Natural killer cell (primary cell): ENCODE measurements at regions not wholly inside any gene's neighbourhood (a gene's known extent, or its start where the extent isn't known, plus 50 kb on each side); places are given as distances from the start of the nearest gene placed in this dataset.

ENCODE experiments used
- ATAC-seq, 3 donors: fragments of 150-1000 bp in 2 of 3; fragments of 200-7000 bp in 1 of 3; cut with Tn5 transposase; 1 replicate in 1 of 3; 2 replicates in 2 of 3; pipeline ENCODE4 v1.10.0; 2021; ENCODE audit warnings: mild to moderate bottlenecking in 2 of 3, moderate library complexity in 2 of 3
- DNase-seq, 2 donors: peaks; one replicate each; pipeline versions ENCODE4 v3.0.0 to v3.0.0-alpha.2; 2013 to 2021; ENCODE audit warnings: mixed read lengths in 1 of 2
- H3K27ac ChIP-seq: one replicate; pipeline ENCODE4 v1.5.1; 2013; ENCODE audit warnings: mild to moderate bottlenecking, low read length
- H3K27me3 ChIP-seq: one replicate; pipeline ENCODE4 v1.6.1; 2013; ENCODE audit warnings: low read length; ENCODE audit not compliant: control insufficient read depth, insufficient read depth
- H3K36me3 ChIP-seq: one replicate; pipeline ENCODE4 v1.6.1; 2013; ENCODE audit warnings: low read length; ENCODE audit not compliant: control insufficient read depth, insufficient read depth
- H3K4me1 ChIP-seq: one replicate; pipeline ENCODE4 v1.6.1; 2013; ENCODE audit warnings: low read length; ENCODE audit not compliant: control insufficient read depth, insufficient read depth
- H3K4me3 ChIP-seq: one replicate; pipeline ENCODE4 v1.5.1; 2013; ENCODE audit warnings: low read length
- H3K9me3 ChIP-seq: one replicate; pipeline ENCODE4 v1.6.1; 2013; ENCODE audit warnings: low read length; ENCODE audit not compliant: control insufficient read depth, insufficient read depth
- H3K27ac Mint-ChIP-seq, 2 donors: one replicate each; pipeline ENCODE4 v1.8.0; 2022; ENCODE audit warnings: mild to moderate bottlenecking in 2 of 2, mixed read lengths in 2 of 2, moderate library complexity in 1 of 2
- H3K27me3 Mint-ChIP-seq, 2 donors: one replicate each; pipeline ENCODE4 v1.8.0; 2022; ENCODE audit warnings: low read depth in 2 of 2, mixed read lengths in 2 of 2
- H3K36me3 Mint-ChIP-seq: one replicate; pipeline ENCODE4 v1.8.0; 2022; ENCODE audit warnings: mixed read lengths
- H3K4me1 Mint-ChIP-seq, 2 donors: one replicate each; pipeline ENCODE4 v1.8.0; 2022; ENCODE audit warnings: mixed read lengths in 2 of 2
- H3K4me3 Mint-ChIP-seq: one replicate; pipeline ENCODE4 v1.8.0; 2022; ENCODE audit warnings: mild to moderate bottlenecking, moderate library complexity, mixed read lengths
- H3K9me3 Mint-ChIP-seq, 2 donors: one replicate each; pipeline ENCODE4 v1.8.0; 2022; ENCODE audit warnings: mixed read lengths in 2 of 2
- WGBS: methylation state at CpG from one replicate; pipeline ENCODE4 v1.1.7; 2013; ENCODE audit warnings: missing lambda C conversion rate; ENCODE audit not compliant: insufficient coverage; 5-methylcytosine and 5-hydroxymethylcytosine counted together
- intact Hi-C: fragments of 100-400 bp; cut with micrococcal nuclease; formaldehyde crosslinking; loops from one replicate; pipeline ENCODE4 v1.14.2; 2022
- TF ChIP-seq, protein P1 (sequence below): fragments of 200-600 bp; IDR thresholded peaks from one replicate; pipeline ENCODE4 v1.8.0; 2022; ENCODE audit warnings: antibody characterized with exemption

DNA sequence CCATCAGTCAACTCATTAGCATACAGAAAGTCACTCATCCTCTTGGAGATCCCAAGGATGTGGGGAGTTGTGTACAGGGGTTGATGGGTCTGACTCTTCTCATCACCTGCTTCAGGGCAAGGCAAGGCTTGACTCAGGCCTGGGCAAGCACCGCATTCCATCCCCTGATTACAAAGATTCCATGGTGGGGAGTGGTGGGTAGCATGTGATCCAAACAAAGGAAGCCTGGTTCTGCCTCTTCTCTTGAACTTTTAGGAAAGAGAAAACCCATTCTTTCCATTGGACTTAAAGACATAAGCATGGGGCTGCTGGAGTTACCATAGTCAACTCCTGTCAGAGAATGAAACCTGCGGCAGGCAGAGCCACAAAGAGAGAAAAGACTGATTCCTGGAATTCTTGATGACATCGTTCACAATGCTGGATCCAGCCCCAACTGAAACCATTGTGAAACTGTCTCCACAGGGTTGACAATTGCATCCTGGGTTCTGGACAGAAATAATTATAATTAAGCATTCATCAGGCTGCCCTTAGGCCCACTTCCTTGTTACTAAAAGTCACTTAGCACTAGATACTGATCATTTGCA lies 235.8 kb upstream of the KCNG1 start:
- Mint-ChIP-seq H3K36me3 (no peaks in the 10 kb centered on the region), H3K9me3 (no peaks in the 10 kb centered on the region), H3K4me3 (no peak overlapping the region), H3K4me1 (peaks cover 9 to 11% of the 10 kb centered on the region in 2 donors), H3K27me3 (peaks cover 16 to 34% of the 10 kb centered on the region in 2 donors), H3K27ac (no peak overlapping the region)
- H3K9me3 ChIP-seq: no peaks in the 10 kb centered on the region
- intact Hi-C loops: no loop called here
- H3K4me1 ChIP-seq: peaks cover 5% of the 10 kb centered on the region
- DNase-seq (no peak), ATAC-seq (no peak)
- H3K36me3 ChIP-seq: no peaks in the 10 kb centered on the region
- WGBS: 88% methylated on average over 2 of the region's 3 CpGs
- no peak overlapping the region for H3K4me3 ChIP-seq
- TF ChIP-seq, protein P1, sequence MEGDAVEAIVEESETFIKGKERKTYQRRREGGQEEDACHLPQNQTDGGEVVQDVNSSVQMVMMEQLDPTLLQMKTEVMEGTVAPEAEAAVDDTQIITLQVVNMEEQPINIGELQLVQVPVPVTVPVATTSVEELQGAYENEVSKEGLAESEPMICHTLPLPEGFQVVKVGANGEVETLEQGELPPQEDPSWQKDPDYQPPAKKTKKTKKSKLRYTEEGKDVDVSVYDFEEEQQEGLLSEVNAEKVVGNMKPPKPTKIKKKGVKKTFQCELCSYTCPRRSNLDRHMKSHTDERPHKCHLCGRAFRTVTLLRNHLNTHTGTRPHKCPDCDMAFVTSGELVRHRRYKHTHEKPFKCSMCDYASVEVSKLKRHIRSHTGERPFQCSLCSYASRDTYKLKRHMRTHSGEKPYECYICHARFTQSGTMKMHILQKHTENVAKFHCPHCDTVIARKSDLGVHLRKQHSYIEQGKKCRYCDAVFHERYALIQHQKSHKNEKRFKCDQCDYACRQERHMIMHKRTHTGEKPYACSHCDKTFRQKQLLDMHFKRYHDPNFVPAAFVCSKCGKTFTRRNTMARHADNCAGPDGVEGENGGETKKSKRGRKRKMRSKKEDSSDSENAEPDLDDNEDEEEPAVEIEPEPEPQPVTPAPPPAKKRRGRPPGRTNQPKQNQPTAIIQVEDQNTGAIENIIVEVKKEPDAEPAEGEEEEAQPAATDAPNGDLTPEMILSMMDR: no peak
- H3K27ac ChIP-seq: no peak overlapping the region
- no peaks in the 10 kb centered on the region for H3K27me3 ChIP-seq

DNA sequence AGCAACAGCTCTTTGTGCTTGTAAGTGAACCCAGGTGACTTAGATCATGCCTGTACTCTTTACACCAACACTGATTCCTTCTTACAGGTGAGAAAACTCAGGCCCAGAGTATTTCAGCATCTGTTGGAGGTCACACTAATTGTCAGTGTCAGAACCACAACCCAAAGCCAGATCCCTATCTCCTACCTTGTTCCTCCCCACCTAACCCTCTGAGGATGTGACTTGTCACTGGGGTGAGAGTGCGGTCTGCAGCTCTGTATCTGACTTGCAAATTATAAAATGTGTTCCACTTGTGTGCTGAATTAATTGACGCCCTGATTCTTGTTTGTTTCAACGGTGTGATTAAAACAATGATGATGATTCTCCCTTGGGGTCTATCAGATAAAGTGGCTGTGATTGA lies 232.5 kb upstream of the KCNG1 start:
- Mint-ChIP-seq H3K9me3 (no peaks in the 10 kb centered on the region), H3K36me3 (no peaks in the 10 kb centered on the region), H3K4me1 (peaks cover 9 to 11% of the 10 kb centered on the region in 2 donors), H3K4me3 (no peak overlapping the region), H3K27ac (no peak overlapping the region), H3K27me3 (peaks cover 25 to 63% of the 10 kb centered on the region in 2 donors)
- TF ChIP-seq, protein P1: no peak
- intact Hi-C loops: no loop called here
- ATAC-seq: peak in 2 of 3 donors; percentile 60 to 71
- Histone ChIP-seq H3K4me1 (peaks cover 5% of the 10 kb centered on the region), H3K27ac (no peak overlapping the region), H3K36me3 (no peaks in the 10 kb centered on the region), H3K27me3 (no peaks in the 10 kb centered on the region), H3K9me3 (no peaks in the 10 kb centered on the region), H3K4me3 (no peak overlapping the region)
- DNase-seq: no peak
- 82% methylated on average over 3 of the region's 3 CpGs for WGBS

DNA sequence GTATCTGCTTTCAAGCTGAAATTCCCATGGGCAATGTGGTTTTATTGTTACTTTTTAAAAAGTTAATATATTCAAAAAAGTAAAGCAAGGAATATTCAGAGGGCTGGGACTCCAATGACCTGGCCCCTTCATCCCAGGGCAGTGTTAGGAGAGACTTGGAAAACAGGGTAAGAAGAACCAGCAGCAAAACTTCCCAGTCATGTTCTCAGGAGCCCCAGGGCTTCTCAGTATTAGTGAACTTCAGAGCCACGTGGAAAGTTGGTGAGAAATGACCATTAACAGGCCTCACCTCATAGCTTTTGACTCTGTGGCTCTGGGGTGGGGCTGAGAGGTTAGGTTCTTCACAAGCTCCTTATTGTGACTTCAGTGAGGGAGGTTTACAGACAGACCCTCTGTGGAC lies 230.4 kb upstream of the KCNG1 start:
- intact Hi-C loops: no loop called here
- Mint-ChIP-seq H3K27me3 (peaks cover 21 to 70% of the 10 kb centered on the region in 2 donors), H3K27ac (no peak overlapping the region), H3K4me3 (no peak overlapping the region), H3K4me1 (peaks cover 9 to 11% of the 10 kb centered on the region in 2 donors), H3K36me3 (no peaks in the 10 kb centered on the region), H3K9me3 (no peaks in the 10 kb centered on the region)
- H3K9me3 ChIP-seq: no peaks in the 10 kb centered on the region
- H3K36me3 ChIP-seq: no peaks in the 10 kb centered on the region
- no peaks in the 10 kb centered on the region for H3K27me3 ChIP-seq
- no peak overlapping the region for H3K4me3 ChIP-seq
- DNase-seq (no peak), ATAC-seq (no peak)
- TF ChIP-seq, protein P1: no peak
- WGBS: 38% methylated on average over 1 of the region's 1 CpG
- peaks cover 5% of the 10 kb centered on the region for H3K4me1 ChIP-seq
- no peak overlapping the region for H3K27ac ChIP-seq

DNA sequence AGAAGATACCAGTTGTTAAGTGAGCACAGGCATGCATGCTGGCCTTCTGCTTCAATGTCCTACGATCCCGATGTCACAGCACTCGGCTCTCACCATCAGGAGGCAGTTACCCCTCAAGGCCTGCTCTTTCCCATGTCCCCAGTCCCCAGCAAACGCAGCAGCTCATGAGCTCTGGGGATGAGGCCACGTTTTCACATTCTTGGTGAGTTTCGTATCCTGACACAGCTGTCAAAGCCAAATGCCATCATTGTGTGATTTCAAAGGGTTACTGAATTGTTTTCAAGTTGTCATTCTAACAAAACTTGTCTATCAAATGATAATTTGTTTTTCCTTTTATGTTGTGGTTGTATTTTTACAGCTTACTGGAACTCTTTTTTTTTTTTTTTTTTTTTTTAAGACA lies 226.9 kb upstream of the KCNG1 start:
- DNase-seq: no peak
- no peaks in the 10 kb centered on the region for H3K9me3 Mint-ChIP-seq
- H3K4me1 ChIP-seq: peaks cover 2% of the 10 kb centered on the region
- WGBS: 75% methylated on average over 6 of the region's 6 CpGs
- H3K9me3 ChIP-seq: no peaks in the 10 kb centered on the region
- H3K36me3 ChIP-seq: no peaks in the 10 kb centered on the region
- no peak for ATAC-seq
- H3K4me3 ChIP-seq: no peak overlapping the region
- no peaks in the 10 kb centered on the region for H3K4me1 Mint-ChIP-seq
- H3K36me3 Mint-ChIP-seq: no peaks in the 10 kb centered on the region
- H3K4me3 Mint-ChIP-seq: no peak overlapping the region
- no peak overlapping the region for H3K27ac ChIP-seq
- no peaks in the 10 kb centered on the region for H3K27me3 ChIP-seq
- H3K27me3 Mint-ChIP-seq: peaks cover 15 to 45% of the 10 kb centered on the region in 2 donors
- H3K27ac Mint-ChIP-seq: no peak overlapping the region
- intact Hi-C loops: no loop called here
- TF ChIP-seq, protein P1: no peak
